A673 (cell line): ENCODE measurements at regions not wholly inside any gene's neighbourhood (a gene's known extent, or its start where the extent isn't known, plus 50 kb on each side); places are given as distances from the start of the nearest gene placed in this dataset.

Experiments used
- CTCF ChIP-seq: fragments of 300-800, 200-600 bp; sonication (generic); conservative IDR thresholded peaks from 2 replicates; pipeline ENCODE4 v1.5.1; 2017; ENCODE audit warnings: low read depth, mild to moderate bottlenecking, antibody characterized with exemption, low read length, moderate library complexity, mixed read lengths
- EZH2 ChIP-seq: fragments of 200-600 bp; sonication (generic); IDR thresholded peaks from 2 replicates; pipeline ENCODE4 v1.6.1; 2017; ENCODE audit warnings: borderline replicate concordance, low read depth, mild to moderate bottlenecking, mixed read lengths, antibody characterized with exemption, low read length; ENCODE audit not compliant: poor library complexity, severe bottlenecking

- TF ChIP-seq CTCF (no peak), EZH2 (no peak)
Measured at GRCh38 chr16:54690306-54690705, 240.4 kb upstream of the IRX5 start.
